HG02759 (cell line): ENCODE measurements at regions not wholly inside any gene's neighbourhood (a gene's known extent, or its start where the extent isn't known, plus 50 kb on each side); places are given as distances from the start of the nearest gene placed in this dataset.

Source experiments
- ATAC-seq: cut with Tn5 transposase; IDR thresholded peaks from one replicate; pipeline ENCODE4 v1.9.1; 2021; ENCODE audit warnings: mild to moderate bottlenecking, moderate library complexity; ENCODE audit not compliant: unreplicated experiment

DNA sequence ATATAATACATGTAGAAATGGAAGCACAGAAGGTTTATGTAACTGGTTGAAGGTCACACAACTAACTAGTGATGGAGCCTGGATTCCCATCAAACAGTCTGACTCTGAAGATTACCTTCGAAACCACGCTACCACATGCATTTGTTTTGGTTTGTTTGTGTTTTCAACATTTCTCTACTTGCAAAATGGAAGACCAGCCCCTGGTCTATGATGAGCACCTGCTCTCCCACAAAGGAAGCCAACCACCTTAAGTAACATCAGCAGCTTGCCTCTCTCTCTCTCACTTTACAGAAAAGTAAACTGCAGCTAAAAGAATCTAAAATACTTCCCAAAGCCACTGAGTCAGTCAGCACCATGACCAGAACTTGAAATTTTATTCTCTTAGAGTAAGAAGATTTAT lies 186.9 kb upstream of the TMPO start:
- no peak for ATAC-seq

DNA sequence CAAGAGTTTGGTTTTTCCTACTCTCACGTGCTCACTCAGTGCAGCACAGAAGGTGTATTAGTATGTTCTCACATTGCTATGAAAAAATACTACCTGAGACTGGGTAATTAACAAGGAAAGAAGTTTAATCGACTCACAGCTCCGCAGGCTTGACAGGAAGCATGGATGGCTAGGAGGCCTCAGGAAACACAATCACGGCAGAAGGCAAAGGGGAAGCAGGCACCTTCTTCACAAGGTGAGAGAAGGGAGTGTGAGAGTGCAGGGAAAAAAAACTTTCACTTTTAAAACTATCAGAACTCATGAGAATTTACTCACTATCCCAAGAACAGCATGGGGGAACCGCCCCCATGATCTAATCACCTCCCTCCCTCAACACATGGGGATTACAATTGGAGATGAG lies 185.8 kb upstream of the TMPO start:
- ATAC-seq, result no peak

DNA sequence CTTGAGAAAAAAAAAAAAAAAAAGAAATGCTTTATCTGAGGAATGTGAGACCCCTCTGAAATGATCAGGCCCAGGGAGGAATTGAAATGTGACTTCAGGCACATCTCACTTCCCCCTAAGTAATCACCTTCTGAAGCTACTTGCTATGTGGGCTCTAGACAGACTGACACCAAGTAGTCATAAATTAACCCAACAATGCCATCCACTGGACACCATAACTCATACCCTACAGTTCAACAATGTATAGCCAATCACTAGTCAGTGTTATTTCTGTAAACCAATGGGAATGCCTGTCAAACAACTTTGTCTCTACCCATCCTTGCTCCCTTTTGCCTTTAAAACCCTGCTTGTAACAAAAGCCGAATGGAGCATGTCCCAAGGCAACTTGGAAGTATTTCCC lies 182.7 kb upstream of the TMPO start:
- peak; percentile 78 for ATAC-seq

DNA sequence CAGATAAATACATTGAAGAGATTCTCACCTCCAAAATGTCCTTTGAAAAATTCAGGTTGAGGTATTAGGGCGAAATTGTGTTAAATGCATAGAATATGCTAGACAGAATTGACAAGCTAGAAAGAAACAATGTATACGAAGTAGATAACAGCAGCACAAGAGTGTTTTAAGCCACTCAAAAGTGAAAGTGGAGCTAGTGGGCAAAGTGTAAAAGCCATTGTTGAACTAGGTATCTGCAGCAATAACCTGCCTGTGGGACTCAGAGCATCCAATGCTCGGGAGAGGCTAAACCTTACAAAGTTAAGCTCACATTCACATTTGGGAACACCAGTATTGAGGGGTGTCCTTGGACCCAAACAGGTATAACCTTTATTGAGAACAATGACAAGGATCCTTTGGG lies 180.6 kb upstream of the TMPO start:
- ATAC-seq, result no peak

DNA sequence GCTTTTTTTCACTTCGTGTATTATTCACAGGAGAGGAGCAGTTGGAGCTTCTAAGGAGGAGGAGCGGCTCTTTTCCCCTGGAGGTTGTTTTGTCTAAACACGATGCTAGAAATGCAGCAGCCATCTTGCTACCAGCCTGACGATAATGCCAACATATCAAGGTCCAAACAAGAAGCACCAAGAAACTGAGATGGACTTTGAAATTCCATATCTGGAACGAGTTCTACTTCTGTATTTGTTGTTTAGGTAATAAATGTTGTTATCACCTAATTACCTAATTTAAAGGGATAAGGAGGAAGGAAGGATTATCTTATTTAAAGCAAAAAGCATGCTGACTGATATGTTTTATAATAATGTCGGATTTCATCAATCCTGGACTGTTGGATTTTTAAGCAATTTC lies 174.4 kb upstream of the TMPO start:
- ATAC-seq, result no peak

DNA sequence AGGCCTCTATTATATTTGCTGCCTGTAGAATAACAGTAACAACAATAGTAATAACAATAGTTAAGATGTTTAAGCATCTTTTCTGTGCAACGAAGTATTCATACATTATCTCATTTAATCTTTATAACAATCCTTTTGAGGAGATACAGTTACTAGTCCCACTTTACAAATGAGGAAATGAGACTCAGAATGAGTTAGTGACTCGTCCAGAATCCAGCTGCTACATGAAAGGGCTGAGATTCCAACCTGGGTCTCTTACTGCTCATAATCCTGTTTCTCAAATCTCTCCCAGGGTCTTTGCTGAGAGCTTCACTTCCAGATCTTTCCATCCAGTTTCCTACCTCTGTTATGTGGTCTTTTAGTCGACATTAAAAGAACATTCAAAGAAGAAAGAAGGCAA lies 173.7 kb upstream of the TMPO start:
- no peak for ATAC-seq

DNA sequence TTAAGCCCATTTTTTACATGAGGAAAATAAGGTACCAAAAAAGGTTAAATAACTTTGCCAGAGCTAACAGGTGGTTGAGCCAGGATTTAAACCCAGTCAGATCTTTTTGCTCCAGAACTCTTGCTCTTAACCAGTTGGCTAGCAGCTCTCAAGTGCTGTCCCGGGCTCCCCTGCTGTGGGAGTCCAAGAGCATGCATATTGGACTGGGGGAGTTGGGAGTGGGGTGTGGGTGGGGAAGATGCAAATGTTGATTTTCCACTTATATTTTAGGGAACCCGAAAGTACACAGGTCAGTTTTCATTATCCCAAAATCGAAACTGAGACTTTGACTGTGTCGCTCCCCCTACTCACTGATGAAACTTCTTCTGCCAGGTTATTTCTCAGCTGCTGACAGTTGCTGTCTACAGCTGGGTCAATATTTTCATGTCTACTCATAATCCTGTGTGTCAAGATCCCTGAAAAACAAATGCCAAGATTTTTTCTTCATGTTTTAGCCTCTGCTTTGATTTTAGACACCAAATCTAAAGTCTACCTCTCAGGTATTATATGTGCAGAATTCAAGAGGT lies 172.3 kb upstream of the TMPO start:
- ATAC-seq, result no peak

DNA sequence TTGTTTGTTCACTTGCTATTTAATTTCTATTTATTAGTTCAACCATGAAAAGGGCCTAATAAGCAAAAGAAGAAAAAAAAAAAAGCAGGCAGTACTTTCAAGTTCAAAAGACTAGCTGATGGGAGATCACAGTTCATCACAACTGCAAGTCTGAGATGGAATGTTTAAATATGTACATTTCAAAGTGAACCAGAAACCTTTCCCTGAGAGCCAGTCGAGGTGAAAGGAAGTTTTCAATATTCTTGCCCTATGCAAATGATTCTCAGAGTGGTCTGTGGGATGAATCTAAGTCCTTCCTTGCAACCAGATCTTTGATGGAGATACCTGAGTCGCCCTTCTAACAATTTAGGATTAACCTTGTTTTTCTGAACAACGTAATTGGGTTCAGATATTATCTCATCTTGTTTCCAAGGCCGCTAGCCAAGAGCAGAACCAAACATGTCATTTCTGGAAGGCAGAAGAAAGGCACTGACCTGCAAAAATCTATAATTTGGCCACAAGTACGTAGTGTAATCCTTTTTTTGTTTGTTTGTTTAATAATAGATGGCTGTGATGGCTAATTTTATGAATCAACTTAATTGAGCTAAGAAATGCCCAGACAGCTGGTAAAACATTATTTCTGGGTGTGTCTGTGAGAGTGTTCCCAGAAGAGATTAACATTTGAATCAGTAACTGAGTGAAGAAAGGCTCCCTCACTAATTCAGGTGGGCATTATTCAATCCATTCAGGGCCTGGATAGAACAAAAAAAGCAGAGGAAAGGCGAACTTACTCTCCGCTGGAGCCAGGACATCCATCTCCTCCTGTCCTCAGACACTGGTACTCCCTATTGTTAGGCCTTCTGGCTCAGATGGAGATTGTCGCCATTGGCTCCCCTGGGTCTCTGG lies 171.1 kb upstream of the TMPO start:
- no peak for ATAC-seq

DNA sequence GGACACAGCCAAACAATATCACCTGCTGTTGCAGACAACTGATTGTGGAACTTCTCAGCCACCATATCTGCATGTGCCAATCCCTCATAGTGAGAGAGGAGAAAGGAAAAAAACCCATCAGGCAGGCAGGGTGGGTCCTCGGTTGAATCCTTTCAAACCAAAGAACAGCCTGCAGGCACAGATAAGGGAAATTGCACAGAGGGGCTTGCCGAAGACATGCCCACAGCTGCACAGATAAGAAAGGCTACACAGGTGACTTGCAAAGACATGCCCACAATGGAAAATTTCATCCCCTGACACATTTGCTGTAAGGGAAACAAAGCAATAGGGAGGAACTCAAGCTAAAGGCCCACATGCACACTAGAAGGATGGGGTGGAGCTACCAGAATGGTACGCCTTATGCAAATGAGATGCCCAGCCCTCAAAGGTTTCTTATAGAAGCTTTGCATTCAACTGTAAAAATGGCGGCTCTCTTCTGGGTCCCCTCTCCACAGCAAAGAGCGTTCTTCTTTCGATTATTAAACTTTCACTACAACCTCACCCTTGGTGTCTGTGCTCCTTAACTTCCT lies 170.0 kb upstream of the TMPO start:
- ATAC-seq, result no peak

DNA sequence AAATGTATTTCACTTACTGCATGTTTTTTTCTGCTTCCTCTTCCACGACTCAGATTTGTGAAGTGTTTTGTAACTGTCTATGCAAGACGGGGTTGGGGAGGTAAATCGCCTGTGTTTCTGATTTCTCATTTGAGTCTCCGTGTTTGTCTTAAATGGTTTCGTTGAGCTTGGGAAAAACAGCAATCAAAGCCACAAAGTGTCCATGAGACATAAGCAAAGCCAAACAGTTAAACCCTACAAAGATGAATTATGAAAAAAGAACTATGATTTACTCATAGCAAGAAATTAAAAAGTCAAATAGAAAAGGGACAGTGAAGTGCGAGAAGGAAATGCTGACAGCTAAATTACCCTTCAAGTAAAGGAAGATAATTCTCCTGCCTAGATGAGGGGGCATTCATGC lies 164.3 kb upstream of the TMPO start:
- ATAC-seq, result no peak

DNA sequence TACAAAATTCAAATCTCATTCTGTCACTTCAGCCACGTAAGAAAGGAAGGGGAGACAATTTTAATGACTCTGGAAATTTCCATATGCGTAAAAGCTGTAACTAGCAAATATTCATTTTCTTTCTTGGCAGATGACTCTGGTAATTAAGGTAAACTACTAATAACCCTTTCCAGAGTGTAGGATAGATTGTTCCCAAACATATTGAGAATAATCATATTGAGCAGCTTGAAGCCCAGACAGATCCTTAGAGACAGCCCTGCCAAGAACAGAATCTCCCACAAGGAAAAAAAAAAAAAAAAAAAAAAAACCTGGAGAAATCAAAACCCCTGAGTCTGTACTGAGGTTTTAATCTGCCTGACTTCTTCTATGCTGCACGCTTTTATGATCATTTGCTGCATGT lies 163.6 kb upstream of the TMPO start:
- ATAC-seq, result no peak

DNA sequence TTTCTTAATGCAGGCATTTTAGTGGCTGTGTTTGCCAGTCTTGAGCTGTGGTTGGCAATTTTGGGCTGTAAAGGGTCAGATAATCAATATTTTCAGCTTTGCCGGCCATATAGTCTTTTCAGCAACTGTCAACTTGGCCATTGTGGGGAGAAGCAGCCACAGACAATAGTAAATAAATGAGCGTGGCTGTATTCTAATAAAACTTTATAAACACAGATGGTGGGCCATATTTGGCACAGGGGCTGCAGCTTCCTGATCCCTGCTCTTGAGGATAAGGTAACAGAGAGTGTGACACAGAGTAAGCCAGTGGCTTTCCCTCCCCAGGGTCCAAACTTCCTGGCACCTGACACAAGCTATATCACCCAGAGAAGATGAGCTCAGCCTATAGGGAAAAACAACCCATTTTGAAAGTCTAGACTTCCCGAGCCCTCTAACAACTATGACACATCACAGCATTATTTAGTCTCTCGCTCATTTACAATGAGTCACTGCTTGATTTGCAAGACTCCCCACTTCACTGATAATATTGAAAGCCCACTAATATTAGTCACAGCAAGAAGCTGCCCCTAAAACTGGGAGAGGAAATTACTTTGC lies 163.1 kb upstream of the TMPO start:
- ATAC-seq, result peak; percentile 51

DNA sequence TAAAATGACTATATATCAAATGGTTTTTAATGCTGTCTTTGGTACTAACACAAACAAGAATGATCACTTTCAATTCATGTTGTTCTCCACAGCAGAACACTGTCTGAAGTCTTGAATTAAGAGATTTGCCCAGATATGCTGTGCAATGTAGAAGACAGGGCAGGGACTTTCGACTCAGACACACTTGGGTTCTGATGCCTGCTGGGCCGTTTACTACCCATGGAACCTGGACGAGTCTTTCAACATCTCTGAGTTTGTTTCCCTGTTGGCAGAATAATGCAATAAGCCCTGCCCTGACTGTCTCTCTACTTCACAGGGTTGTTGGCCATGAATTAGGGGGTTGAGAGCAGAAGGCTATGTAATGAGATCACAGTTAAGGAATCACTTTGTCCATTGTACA lies 162.6 kb upstream of the TMPO start:
- peak; percentile 26 for ATAC-seq

DNA sequence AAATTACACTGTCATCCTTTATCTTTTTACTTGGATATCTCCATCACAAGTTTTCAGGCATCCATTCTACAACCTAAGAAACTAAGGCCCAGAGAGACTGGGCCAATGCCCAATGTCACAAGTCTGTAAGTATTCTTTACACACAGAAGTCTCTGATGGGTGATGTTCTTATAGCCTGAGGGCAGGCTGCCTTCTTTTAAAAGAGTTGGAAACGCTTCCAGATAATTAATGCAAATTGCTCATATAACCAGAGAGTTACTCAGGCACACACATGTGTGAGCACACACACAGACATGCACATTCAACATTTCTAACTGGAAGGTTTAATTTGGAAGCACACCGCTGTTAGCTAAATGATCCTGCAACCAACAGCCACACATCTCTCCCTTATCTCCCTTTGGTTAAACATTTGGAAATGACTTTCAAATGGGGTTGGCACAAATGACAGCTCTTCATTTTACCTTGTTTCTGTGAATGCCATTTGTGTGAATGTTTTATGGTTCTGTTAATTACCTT lies 160.8 kb upstream of the TMPO start:
- no peak for ATAC-seq

DNA sequence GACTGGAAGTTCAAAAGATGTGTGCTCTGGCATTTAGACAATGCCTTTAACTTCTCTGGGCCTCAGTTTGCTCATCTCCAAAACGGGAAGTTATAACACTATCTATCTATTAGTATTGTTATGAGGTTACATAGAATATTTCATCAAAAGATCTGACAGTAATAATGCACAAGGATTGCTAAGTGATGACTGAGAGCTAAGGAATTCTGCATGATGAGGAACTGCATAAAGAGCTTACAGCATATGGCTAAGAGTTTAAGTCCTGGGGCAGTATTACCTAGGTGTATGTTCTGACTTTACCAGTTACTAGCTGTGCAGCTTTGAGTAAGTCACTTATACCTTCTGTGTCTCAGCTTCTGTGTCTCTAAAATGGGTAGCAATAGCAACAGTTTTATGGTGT lies 160.1 kb upstream of the TMPO start:
- ATAC-seq, result no peak

DNA sequence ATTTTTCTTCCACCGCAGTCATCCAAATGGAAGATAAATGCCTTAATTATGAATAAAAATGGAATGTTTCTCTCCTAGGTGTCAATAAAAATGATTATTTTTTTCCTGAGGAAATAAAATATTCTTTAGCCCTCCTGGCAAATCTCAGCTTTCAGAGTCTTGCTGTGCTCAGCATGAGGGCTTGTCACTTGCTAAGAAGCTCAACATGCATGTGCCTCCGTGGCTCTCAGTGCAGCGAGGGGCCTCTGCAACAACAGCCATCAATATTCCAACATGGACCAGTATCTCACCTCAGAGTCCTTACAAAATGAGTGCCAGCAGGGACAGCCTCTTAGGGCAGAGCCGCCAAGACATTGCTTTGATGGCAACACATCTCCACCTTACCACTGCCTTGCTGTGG lies 159.5 kb upstream of the TMPO start:
- ATAC-seq, result no peak

DNA sequence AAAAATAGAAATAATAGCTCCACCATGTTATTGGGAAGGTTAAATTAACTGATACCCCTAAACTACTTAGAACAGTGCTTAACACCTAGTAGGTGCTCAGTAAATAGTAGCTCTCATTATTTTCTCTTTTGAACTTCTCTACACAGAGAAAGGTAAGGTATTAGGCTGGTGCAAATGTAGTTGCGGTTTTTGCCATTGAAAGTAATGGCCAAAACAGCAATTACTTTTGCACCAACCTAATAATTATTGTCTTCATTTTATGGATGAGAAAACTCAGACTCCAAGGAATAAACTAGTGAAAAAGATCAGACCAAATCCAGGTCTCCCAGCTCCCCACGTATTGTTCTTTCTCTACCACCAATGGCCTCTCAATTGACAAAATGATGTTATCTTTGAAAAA lies 157.2 kb upstream of the TMPO start:
- ATAC-seq, result no peak

DNA sequence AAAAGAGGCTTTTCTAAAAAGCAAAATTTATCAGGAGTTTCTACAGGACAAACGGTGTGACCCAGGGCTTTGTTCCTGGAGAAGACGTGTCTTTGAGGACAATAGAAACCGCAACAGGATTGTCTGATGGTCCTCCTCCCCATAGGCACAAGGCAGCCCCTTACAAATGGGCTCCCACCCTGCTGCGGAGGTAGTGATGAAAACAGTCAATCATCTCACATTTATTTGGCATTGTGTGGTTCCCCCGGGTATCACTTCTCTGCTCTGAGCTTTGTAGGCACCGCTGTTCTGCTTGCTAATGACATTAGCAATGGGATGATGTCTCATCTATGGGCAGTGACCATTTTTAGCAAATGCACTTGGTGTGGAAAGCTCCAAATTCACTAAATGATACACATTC lies 155.5 kb upstream of the TMPO start:
- no peak for ATAC-seq

DNA sequence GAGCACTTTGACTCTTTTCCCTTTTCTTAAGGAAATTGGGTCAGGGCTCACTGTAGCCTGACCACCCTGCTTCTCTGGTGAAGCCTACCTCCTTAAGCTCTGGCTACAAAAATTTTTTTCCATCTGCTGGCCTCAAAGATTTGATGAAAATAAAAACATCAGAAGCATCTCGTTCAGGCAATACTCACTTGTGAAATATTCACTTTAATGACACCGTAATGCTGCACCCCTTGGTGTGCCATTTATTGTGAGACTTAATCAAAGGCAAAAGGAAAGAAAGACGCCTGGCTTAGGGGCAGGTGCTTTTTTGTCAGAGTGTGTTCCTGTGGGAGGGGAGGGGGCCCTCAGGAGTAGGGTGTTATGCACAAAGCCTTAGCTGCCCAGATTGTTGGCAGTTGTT lies 155.0 kb upstream of the TMPO start:
- ATAC-seq, result no peak

DNA sequence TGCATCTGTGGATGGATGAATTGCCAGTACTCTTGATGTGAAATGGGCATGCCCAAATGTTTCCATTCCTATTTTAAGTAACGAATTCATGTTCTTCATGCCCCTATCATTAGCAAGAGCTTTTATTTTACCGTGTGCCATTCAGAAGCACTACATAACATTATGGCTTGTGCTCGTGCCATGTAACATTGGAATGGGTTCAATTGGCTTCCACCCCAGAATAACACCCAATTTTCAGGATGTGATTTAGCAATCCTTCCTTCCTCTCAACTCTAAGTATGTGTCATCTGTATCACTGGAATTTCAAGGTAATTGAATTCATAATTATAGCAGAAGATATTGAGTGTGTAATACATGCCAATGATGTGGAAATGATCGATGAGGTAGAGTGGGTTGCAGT lies 145.8 kb upstream of the TMPO start:
- ATAC-seq, result no peak

DNA sequence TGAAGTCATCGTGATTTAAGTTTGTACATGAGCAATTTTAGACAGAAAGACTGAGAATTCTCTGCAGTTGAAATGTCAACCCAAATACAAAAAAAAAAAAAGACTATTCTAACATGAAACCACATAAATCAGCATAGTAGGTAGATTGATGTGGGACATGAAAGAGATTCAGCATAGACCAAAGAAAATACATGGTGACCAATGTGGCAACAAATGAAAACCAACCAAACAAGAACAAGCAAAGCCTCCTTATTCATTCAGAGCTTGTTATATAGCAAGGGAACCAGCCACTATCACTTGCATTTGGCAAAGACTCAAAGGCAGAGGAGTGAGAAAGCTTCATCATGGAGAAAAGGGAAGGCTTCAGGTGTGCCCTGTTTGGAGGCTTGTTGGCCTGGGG lies 144.4 kb upstream of the TMPO start:
- no peak for ATAC-seq

DNA sequence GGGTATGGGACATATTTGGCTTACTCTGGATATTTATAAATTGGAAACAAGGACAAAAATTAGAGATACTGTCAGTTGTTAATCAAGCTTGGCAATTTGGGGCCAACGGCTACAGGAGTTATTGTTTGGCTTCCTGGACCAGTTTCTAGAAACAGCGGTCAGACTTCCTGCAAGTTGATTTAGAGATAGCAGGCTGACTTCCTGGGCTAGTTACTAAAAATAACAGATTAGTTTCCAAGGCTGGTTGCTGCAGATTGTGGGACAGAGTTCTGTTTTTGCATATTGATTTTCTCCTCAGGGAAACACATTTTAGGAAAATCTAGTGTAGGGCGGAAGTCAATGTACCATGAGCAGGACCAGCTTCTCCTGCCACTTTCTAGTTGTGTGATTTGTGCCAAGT lies 144.0 kb upstream of the TMPO start:
- no peak for ATAC-seq
